Caco-2 (cell line): ENCODE measurements at regions not wholly inside any gene's neighbourhood (a gene's known extent, or its start where the extent isn't known, plus 50 kb on each side); places are given as distances from the start of the nearest gene placed in this dataset.
A peak's percentile ranks its signal among the peaks of the same experiment; 100 is the strongest.

Experiments
- BruUV-seq: library from RNA; stranded (reverse); fragments of 400-500 nt; replicated peaks from 2 replicates; lab custom pipeline; 2021; lab: Mats Ljungman, UMichigan
- CTCF ChIA-PET: fragments of 300-600 bp; sonication (Branson Sonifier 250); formaldehyde crosslinking; loops from one replicate; lab custom pipeline; 2022; ENCODE audit warnings: antibody characterized with exemption; lab: Charles Lee
- POLR2A ChIA-PET: fragments of 300-600 bp; sonication (Branson Sonifier 250); formaldehyde crosslinking; loops from one replicate; lab custom pipeline; 2022; ENCODE audit warnings: antibody characterized with exemption; lab: Charles Lee
- DNase-seq, 2 experiments: peaks; one replicate each; pipeline versions ENCODE4 v3.0.0 to v3.0.0-alpha.2; 2020 to 2022
- H3K27me3 ChIP-seq: replicated peaks from 2 replicates; pipeline ENCODE4 v1.6.0; 2011; ENCODE audit warnings: low read length; ENCODE audit not compliant: control insufficient read depth, insufficient read depth
- H3K36me3 ChIP-seq: 2 replicates; pipeline ENCODE4 v1.5.1; 2011; ENCODE audit warnings: low read length; ENCODE audit not compliant: control insufficient read depth, insufficient read depth
- H3K4me1 ChIP-seq: fragments of 250-450 bp; sonication (Bioruptor Pico); 2 replicates; pipeline ENCODE4 v1.5.1; 2020; ENCODE audit warnings: mild to moderate bottlenecking
- H3K4me3 ChIP-seq: 2 replicates; pipeline ENCODE4 v1.5.1; 2011; ENCODE audit warnings: low read depth, mild to moderate bottlenecking, control low read depth, low read length
- H3K9me3 ChIP-seq: fragments of 250-450 bp; sonication (Bioruptor Pico); 2 replicates; pipeline ENCODE4 v1.5.1; 2020; ENCODE audit warnings: mild to moderate bottlenecking, moderate library complexity
- H3K27ac Mint-ChIP-seq: one replicate; pipeline ENCODE4 v1.8.0; 2022; ENCODE audit warnings: mixed read lengths; ENCODE audit not compliant: unreplicated experiment
- H3K27me3 Mint-ChIP-seq: one replicate; pipeline ENCODE4 v1.8.0; 2022; ENCODE audit warnings: mixed read lengths; ENCODE audit not compliant: insufficient read depth, unreplicated experiment
- H3K36me3 Mint-ChIP-seq: one replicate; pipeline ENCODE4 v1.8.0; 2022; ENCODE audit warnings: mild to moderate bottlenecking, mixed read lengths; ENCODE audit not compliant: insufficient read depth, unreplicated experiment
- H3K4me1 Mint-ChIP-seq: one replicate; pipeline ENCODE4 v1.8.0; 2022; ENCODE audit warnings: low read depth, mixed read lengths; ENCODE audit not compliant: unreplicated experiment
- H3K4me3 Mint-ChIP-seq: one replicate; pipeline ENCODE4 v1.8.0; 2022; ENCODE audit warnings: mild to moderate bottlenecking, moderate library complexity, mixed read lengths; ENCODE audit not compliant: unreplicated experiment
- H3K9me3 Mint-ChIP-seq: one replicate; pipeline ENCODE4 v1.8.0; 2022; ENCODE audit warnings: mixed read lengths; ENCODE audit not compliant: unreplicated experiment
- CTCF ChIP-seq, 2 experiments: fragments of 200-600 bp in 1 of 2; IDR thresholded peaks; 1 replicate in 1 of 2; 2 replicates in 1 of 2; pipeline versions ENCODE4 v1.5.1 to v1.8.0; 2011 to 2022; ENCODE audit warnings: antibody characterized with exemption in 1 of 2, control low read depth in 1 of 2, inconsistent platforms in 1 of 2, low read depth in 1 of 2, low read length in 1 of 2, mild to moderate bottlenecking in 1 of 2, moderate library complexity in 1 of 2; ENCODE audit not compliant: insufficient read depth in 1 of 2, severe bottlenecking in 1 of 2, unreplicated experiment in 1 of 2
- intact Hi-C: fragments of 100-400 bp; cut with micrococcal nuclease; formaldehyde crosslinking; loops from one replicate; pipeline ENCODE4 v1.10.0; 2022; ENCODE audit not compliant: unreplicated experiment

GRCh38 chr3:16060945-16061344 lies 113.5 kb upstream of the GALNT15 start:
- Mint-ChIP-seq H3K27me3 (no peaks in the 10 kb centered on the region), H3K27ac (peak overlapping the region; percentile 91), H3K9me3 (peaks cover 9% of the 10 kb centered on the region), H3K4me1 (peaks cover 24% of the 10 kb centered on the region), H3K36me3 (no peaks in the 10 kb centered on the region), H3K4me3 (no peak overlapping the region)
- POLR2A ChIA-PET: no interaction called here
- TF ChIP-seq CTCF (IDR thresholded peaks at IDR 0.05; ENCODE audit: insufficient read depth in 1 of 2, low read depth in 1 of 2, low read length in 1 of 2, severe bottlenecking in 1 of 2, unreplicated experiment in 1 of 2): no peak
- CTCF ChIA-PET: interaction anchor here (1.0 to 1.2 kb wide), 2 partner anchors 12 to 117 kb away, joined by 3 to 4 read pairs; no protein-coding TSS in a partner anchor
- BruUV-seq: no TSS peak
- Histone ChIP-seq H3K4me3 (no peak overlapping the region), H3K9me3 (no peaks in the 10 kb centered on the region), H3K36me3 (no peaks in the 10 kb centered on the region), H3K27me3 (no peaks in the 10 kb centered on the region), H3K4me1 (peaks cover 12% of the 10 kb centered on the region)
- intact Hi-C loops: loop anchor here (1.0 to 5.0 kb wide), 2 partner anchors 8 to 186 kb away; no protein-coding TSS in a partner anchor
- no peak for DNase-seq

- no peak for TF ChIP-seq CTCF (IDR thresholded peaks at IDR 0.05; ENCODE audit: insufficient read depth in 1 of 2, low read depth in 1 of 2, low read length in 1 of 2, severe bottlenecking in 1 of 2, unreplicated experiment in 1 of 2)
- peaks cover 24% of the 10 kb centered on the region for H3K4me1 Mint-ChIP-seq
- no peak for DNase-seq
- H3K27me3 Mint-ChIP-seq: no peaks in the 10 kb centered on the region
- Histone ChIP-seq H3K4me3 (no peak overlapping the region), H3K27me3 (no peaks in the 10 kb centered on the region), H3K9me3 (no peaks in the 10 kb centered on the region), H3K36me3 (no peaks in the 10 kb centered on the region), H3K4me1 (peaks cover 12% of the 10 kb centered on the region)
- POLR2A ChIA-PET: no interaction called here
- CTCF ChIA-PET: interaction anchor here (1.2 kb wide), 1 partner anchor 12 kb away, joined by 3 read pairs; no protein-coding TSS in a partner anchor
- H3K36me3 Mint-ChIP-seq: no peaks in the 10 kb centered on the region
- H3K4me3 Mint-ChIP-seq: no peak overlapping the region
- intact Hi-C loops: loop anchor here (5.0 kb wide), 1 partner anchor 186 kb away; no protein-coding TSS in a partner anchor
- no peak overlapping the region for H3K27ac Mint-ChIP-seq
- BruUV-seq: no TSS peak
- peaks cover 9% of the 10 kb centered on the region for H3K9me3 Mint-ChIP-seq
Observed at GRCh38 chr3:16061491-16061890, 113.0 kb upstream of the GALNT15 start.

- Mint-ChIP-seq H3K4me1 (peaks cover 24% of the 10 kb centered on the region), H3K27me3 (no peaks in the 10 kb centered on the region), H3K4me3 (no peak overlapping the region), H3K36me3 (no peaks in the 10 kb centered on the region), H3K27ac (no peak overlapping the region), H3K9me3 (peaks cover 9% of the 10 kb centered on the region)
- Histone ChIP-seq H3K4me1 (peaks cover 20% of the 10 kb centered on the region), H3K9me3 (no peaks in the 10 kb centered on the region), H3K36me3 (no peaks in the 10 kb centered on the region), H3K4me3 (no peak overlapping the region), H3K27me3 (no peaks in the 10 kb centered on the region)
- intact Hi-C loops: loop anchor here (5.0 kb wide), 1 partner anchor 184 kb away; no protein-coding TSS in a partner anchor
- BruUV-seq: no TSS peak
- ChIA-PET POLR2A (no interaction called here), CTCF (no interaction called here)
- DNase-seq: no peak
- no peak for TF ChIP-seq CTCF (IDR thresholded peaks at IDR 0.05; ENCODE audit: insufficient read depth in 1 of 2, low read depth in 1 of 2, low read length in 1 of 2, severe bottlenecking in 1 of 2, unreplicated experiment in 1 of 2)
Observed at GRCh38 chr3:16063603-16064002, 110.9 kb upstream of the GALNT15 start.
